DOHH2 (cell line): ENCODE measurements at regions not wholly inside any gene's neighbourhood (a gene's known extent, or its start where the extent isn't known, plus 50 kb on each side); places are given as distances from the start of the nearest gene placed in this dataset.

ENCODE experiments used
- H3F3A ChIP-seq: fragments of 200-600 bp; sonication (generic), shearing (Covaris generic); 2 replicates; pipeline ENCODE4 v1.6.0; 2016; ENCODE audit warnings: antibody characterized with exemption, mild to moderate bottlenecking; ENCODE audit not compliant: control insufficient read depth, insufficient read depth
- H3K27ac ChIP-seq: fragments of 200-600 bp; sonication (generic); 2 replicates; pipeline ENCODE4 v1.5.1; 2014; ENCODE audit warnings: low read depth, mild to moderate bottlenecking, low read length, moderate library complexity
- H3K27me3 ChIP-seq: fragments of 200-600 bp; sonication (generic); 2 replicates; pipeline ENCODE4 v1.6.1; 2014; ENCODE audit warnings: mild to moderate bottlenecking, low read length, mixed read lengths; ENCODE audit not compliant: control insufficient read depth
- H3K36me3 ChIP-seq: fragments of 200-600 bp; sonication (generic); 2 replicates; pipeline ENCODE4 v1.6.1; 2014; ENCODE audit warnings: mild to moderate bottlenecking, low read length, moderate library complexity, mixed read lengths; ENCODE audit not compliant: control insufficient read depth
- H3K4me1 ChIP-seq: fragments of 200-600 bp; sonication (generic); 2 replicates; pipeline ENCODE4 v1.6.1; 2014; ENCODE audit warnings: mild to moderate bottlenecking, low read length, mixed read lengths; ENCODE audit not compliant: control insufficient read depth
- H3K4me2 ChIP-seq: fragments of 200-600 bp; sonication (generic); 2 replicates; pipeline ENCODE4 v1.6.0; 2014; ENCODE audit warnings: mild to moderate bottlenecking, low read length, moderate library complexity
- H3K4me3 ChIP-seq: fragments of 200-600 bp; sonication (generic); 2 replicates; pipeline ENCODE4 v1.5.1; 2014; ENCODE audit warnings: mild to moderate bottlenecking, low read length, mixed read lengths
- H3K79me2 ChIP-seq: fragments of 200-600 bp; sonication (generic); 2 replicates; pipeline ENCODE4 v1.6.1; 2014; ENCODE audit warnings: mild to moderate bottlenecking, low read length, mixed read lengths; ENCODE audit not compliant: control insufficient read depth
- H3K9me2 ChIP-seq: fragments of 200-600 bp; sonication (generic); replicated peaks from 2 replicates; pipeline ENCODE4 v1.6.1; 2014; ENCODE audit warnings: mild to moderate bottlenecking, low read length, mixed read lengths; ENCODE audit not compliant: control insufficient read depth
- H3K9me3 ChIP-seq: fragments of 200-600 bp; sonication (generic); 2 replicates; pipeline ENCODE4 v1.6.1; 2014; ENCODE audit warnings: antibody characterized with exemption, low read length, mixed read lengths; ENCODE audit not compliant: control insufficient read depth, insufficient read depth
- H4K20me1 ChIP-seq: fragments of 200-600 bp; sonication (generic); 2 replicates; pipeline ENCODE4 v1.6.0; 2014; ENCODE audit warnings: low read depth, mild to moderate bottlenecking, antibody characterized with exemption, low read length, moderate library complexity; ENCODE audit not compliant: control insufficient read depth, insufficient read depth
- EZH2phosphoT487 ChIP-seq: fragments of 200-600 bp; sonication (generic); IDR thresholded peaks from 2 replicates; pipeline ENCODE4 v1.6.1; 2017; ENCODE audit warnings: borderline replicate concordance, mild to moderate bottlenecking, antibody characterized with exemption, low read length, moderate library complexity, mixed read lengths
- TF ChIP-seq, protein P1 (sequence below): fragments of 200-600 bp; sonication (generic); IDR thresholded peaks from one replicate; pipeline ENCODE4 v1.5.1; 2014; ENCODE audit warnings: antibody characterized with exemption, mild to moderate bottlenecking, low read depth, low read length; ENCODE audit not compliant: poor library complexity, severe bottlenecking

GRCh38 chr2:226413498-226414130 lies 386.0 kb downstream of the IRS1 start:
- no peak overlapping the region for H3K27ac ChIP-seq
- no peaks in the 10 kb centered on the region for H3K9me2 ChIP-seq

GRCh38 chr2:226411727-226412360 lies 387.8 kb downstream of the IRS1 start:
- Histone ChIP-seq H3K36me3 (no peaks in the 10 kb centered on the region), H3K4me3 (no peak overlapping the region), H3K4me2 (no peak overlapping the region), H3F3A (no peaks in the 10 kb centered on the region), H3K79me2 (no peaks in the 10 kb centered on the region), H3K27me3 (no peaks in the 10 kb centered on the region), H3K9me3 (no peaks in the 10 kb centered on the region), H4K20me1 (no peaks in the 10 kb centered on the region), H3K27ac (no peak overlapping the region), H3K9me2 (no peaks in the 10 kb centered on the region), H3K4me1 (no peaks in the 10 kb centered on the region)
- TF ChIP-seq, protein P1, sequence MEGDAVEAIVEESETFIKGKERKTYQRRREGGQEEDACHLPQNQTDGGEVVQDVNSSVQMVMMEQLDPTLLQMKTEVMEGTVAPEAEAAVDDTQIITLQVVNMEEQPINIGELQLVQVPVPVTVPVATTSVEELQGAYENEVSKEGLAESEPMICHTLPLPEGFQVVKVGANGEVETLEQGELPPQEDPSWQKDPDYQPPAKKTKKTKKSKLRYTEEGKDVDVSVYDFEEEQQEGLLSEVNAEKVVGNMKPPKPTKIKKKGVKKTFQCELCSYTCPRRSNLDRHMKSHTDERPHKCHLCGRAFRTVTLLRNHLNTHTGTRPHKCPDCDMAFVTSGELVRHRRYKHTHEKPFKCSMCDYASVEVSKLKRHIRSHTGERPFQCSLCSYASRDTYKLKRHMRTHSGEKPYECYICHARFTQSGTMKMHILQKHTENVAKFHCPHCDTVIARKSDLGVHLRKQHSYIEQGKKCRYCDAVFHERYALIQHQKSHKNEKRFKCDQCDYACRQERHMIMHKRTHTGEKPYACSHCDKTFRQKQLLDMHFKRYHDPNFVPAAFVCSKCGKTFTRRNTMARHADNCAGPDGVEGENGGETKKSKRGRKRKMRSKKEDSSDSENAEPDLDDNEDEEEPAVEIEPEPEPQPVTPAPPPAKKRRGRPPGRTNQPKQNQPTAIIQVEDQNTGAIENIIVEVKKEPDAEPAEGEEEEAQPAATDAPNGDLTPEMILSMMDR, result no peak
- no peak for TF ChIP-seq EZH2phosphoT487

More at GRCh38 chr2:226413498-226414130, 386.0 kb downstream of the IRS1 start:
- no peaks in the 10 kb centered on the region for H3F3A ChIP-seq
- H3K4me1 ChIP-seq, result no peaks in the 10 kb centered on the region
- H3K79me2 ChIP-seq, result no peaks in the 10 kb centered on the region
- no peak overlapping the region for H3K4me2 ChIP-seq
- no peaks in the 10 kb centered on the region for H4K20me1 ChIP-seq
- no peaks in the 10 kb centered on the region for H3K36me3 ChIP-seq
- no peaks in the 10 kb centered on the region for H3K27me3 ChIP-seq
- TF ChIP-seq EZH2phosphoT487, result no peak
- TF ChIP-seq, protein P1, result no peak
- H3K4me3 ChIP-seq, result no peak overlapping the region
- H3K9me3 ChIP-seq, result no peaks in the 10 kb centered on the region

DNA sequence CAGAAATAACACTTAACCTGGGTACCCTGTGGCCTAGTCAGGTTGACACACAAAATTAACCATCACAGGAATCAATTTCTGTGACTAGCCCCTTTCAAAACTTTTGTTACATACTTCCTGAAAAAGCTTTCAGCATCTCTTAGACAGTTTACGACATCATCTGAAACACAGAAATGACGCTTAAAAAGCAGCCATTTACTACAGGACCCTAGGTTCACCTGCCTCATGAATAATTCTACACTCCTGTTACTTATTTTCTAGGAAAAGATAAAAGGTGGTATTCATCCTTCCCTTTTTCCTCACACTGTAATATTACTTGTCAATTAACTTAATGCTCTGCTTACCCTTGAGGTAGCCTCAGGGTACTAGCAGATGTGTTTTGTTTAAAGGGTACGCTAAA lies 388.4 kb downstream of the IRS1 start:
- Histone ChIP-seq H3K27ac (no peak overlapping the region), H3F3A (no peaks in the 10 kb centered on the region), H3K9me3 (no peaks in the 10 kb centered on the region), H3K9me2 (no peaks in the 10 kb centered on the region), H3K79me2 (no peaks in the 10 kb centered on the region), H3K4me2 (no peak overlapping the region), H3K27me3 (no peaks in the 10 kb centered on the region), H3K36me3 (no peaks in the 10 kb centered on the region), H3K4me1 (no peaks in the 10 kb centered on the region), H3K4me3 (no peak overlapping the region), H4K20me1 (no peaks in the 10 kb centered on the region)
- TF ChIP-seq, protein P1, result no peak
- no peak for TF ChIP-seq EZH2phosphoT487
